RPMI8226 (cell line): ENCODE measurements at regions not wholly inside any gene's neighbourhood (a gene's known extent, or its start where the extent isn't known, plus 50 kb on each side); places are given as distances from the start of the nearest gene placed in this dataset.
"Not testable (repeated sequence)": the region's sequence is repeated elsewhere in the genome, so short reads cannot be mapped to it uniquely, and the experiment has no call there.

Experiments used
- DNase-seq: peaks from one replicate; pipeline ENCODE4 v3.0.0-alpha.2; 2015

DNA sequence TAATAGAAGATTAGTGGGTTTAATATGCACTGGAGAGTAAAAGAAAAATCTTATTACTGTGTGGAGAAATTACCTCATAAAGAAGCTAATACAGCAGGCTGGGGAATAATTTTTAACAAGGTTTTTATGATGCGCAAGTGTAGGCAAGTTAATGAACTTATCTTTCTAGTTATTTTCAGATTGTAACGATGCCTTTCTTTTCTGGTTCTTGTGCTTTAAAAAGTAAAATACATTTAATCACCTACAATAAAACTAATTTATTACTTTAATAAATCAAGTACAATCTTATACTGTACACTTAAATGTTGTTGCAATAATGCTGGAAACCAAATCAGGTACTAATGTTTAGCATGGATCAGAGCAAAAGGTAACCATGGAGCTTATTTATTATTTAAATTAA, 266.6 kb downstream of the ZIC1 start:
- DNase-seq, result no peak

GRCh38 chr3:147680837-147681483, 271.8 kb downstream of the ZIC1 start:
- DNase-seq, result no peak

DNA sequence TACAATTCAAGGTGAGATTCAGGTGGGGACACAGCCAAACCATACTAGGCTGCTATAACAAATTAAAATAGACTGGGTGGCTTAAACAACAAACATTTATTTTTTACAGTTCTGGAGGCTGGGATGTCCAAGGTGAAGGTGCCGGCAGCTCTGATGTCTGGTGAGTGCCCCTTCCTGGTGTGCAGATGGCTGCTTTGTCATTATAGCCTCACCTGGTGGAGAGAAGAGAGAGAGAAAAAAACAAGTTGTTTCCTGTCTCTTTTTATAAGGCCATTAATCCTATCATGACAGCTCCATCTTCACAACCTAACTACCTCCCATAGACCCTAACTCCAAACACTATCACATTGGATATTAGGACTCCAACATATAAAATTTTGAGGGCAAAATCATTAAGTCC, 279.7 kb downstream of the ZIC1 start:
- DNase-seq, result no peak

DNA sequence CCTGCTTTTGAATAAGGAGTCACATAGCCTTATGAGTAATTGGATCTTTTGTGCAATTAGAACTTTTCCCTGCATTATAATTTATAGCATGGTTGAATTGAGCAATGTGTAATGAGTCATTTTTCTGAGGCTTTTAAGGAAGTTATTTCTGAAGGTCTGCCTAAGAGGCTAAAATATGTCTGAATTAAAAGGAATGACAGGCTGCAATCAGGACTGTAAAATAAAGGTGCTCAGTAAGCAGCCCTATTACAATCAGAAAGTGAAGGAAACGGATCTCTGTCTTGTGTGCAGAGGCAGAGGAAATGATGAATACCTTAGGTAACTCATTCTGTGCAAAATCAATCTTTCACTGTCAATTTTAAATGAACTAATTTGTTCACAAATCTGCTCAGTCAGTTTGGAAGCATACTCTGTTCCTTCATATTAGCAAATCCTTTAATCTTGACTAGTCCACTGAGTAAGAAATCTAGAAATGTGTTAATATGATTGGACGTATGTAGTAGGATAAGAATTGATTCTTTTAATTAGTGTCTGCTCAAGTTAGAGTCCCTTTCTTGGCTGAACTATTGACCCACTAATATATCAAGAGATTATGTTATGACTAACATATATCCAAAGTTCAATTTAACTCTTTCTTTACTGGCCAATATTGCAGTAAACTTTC, 290.1 kb downstream of the ZIC1 start:
- DNase-seq, result no peak

- DNase-seq, result no peak
Observed at GRCh38 chr3:147701195-147701594, 292.0 kb downstream of the ZIC1 start.

- no peak for DNase-seq
Observed at GRCh38 chr3:147702509-147702908, 293.3 kb downstream of the ZIC1 start.

DNA sequence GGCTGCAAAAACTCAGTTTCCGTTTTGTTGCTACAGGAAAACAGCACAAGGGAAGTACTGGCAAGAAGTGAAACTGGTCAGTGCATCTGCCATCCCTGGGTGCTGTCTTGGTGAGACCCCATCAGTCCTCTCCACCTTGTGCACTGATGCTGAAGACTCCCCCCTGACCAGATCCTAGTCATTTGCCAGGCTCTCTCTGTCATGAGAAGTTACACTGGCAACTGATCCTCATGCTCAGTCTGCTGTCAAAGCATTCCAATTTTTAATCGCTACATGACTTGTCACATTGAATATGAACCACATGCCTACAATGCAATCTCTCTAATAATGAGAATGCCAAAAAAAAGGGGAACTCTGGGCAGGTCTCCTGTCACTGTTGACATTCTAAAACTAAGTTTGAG, 296.5 kb downstream of the ZIC1 start:
- DNase-seq, result no peak

DNA sequence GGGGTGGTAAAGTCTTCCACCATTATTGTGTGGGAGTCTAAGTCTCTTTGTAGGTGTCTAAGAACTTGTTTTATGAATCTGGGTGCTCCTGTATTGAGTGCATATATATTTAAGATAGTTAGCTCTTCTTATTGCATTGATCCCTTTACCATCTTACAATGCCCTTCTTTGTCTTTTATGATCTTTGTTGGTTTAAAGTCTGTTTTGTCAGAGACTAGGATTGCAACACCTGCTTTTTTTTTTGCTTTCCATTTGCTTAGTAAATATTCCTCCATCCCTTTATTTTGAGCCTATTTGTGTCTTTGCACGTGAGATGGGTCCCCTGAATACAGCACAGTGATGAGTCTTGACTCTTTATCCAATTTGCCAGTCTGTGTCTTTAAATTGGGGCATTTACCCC, 301.6 kb downstream of the ZIC1 start:
- DNase-seq, result not testable (repeated sequence)

DNA sequence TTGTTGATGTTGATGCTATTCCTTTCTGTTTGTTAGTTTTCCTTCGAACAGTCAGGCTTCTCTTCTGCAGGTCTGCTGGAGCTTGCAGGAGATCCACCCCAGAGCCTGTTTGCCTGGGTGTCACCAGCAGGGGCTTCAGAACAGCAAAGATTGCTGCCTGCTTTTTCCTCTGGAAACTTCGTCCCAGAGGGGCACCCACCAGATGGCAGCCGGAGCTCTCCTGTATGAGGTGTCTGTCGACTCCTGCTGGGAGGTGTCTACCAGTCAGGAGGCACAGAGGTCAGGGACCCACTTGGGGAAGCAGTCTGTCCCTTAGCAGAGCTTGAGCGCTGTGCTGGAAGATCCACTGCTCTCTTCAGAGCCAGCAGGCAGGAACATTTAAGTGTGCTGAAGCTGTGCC, 303.2 kb downstream of the ZIC1 start:
- no peak for DNase-seq

DNA sequence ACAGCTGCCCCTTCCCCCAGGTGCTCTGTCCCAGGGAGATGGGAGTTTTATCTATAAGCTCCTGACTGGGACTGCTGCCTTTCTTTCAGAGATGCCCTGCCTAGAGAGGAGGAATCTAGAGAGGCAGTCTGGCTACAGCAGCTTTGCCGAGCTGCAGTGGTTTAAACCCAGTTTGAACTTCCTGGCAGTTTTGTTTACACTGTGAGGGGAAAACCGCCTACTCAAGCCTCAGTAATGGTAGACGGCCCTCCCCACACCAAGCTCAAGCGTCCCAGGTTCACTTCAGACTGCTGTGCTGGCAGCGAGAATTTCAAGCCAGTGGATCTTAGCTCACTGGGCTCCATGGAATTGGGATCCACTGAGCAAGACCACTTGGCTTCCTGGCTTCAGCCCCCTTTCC, 303.6 kb downstream of the ZIC1 start:
- not testable (repeated sequence) for DNase-seq

DNA sequence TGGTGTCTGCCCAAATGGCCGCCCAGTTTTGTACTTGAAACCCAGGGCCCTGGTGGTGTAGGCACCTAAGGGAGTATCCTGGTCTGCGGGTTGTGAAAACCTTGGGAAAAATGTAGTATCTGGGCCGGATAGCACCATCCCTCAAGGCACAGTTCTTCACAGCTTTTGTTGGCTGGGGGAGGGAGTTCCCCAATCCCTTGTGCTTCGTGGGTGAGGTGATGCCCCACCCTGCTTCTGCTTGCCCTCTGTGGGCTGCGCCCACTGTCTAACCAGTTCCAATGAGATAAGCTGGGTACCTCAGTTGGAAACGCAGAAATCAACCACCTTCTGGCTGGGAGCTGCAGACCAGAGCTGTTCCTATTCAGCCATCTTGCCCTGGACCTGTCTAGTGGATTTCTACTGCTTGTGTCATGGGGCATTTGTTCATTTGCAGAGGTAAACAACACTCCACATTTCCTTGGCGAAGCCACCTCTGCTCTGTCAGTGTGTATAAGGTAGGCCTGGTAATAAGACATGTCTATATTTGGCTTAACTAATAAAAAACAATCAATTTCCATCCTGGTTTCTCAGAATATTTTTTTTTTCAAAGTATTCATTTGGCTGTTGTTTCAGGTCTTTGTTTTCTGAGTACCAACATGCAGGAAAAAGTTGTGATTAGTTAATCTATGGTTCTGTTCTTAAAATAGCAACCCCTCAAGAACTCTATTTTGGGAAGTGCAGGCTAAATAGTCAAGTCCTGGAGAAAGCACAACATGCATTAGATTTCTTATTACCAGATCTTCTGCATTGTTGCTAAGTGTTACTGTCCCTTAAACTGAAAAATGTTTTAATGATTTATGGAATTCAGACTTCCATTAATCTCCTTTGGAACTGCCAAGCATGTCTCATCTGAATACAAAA, 304.3 kb downstream of the ZIC1 start:
- DNase-seq, result no peak

DNA sequence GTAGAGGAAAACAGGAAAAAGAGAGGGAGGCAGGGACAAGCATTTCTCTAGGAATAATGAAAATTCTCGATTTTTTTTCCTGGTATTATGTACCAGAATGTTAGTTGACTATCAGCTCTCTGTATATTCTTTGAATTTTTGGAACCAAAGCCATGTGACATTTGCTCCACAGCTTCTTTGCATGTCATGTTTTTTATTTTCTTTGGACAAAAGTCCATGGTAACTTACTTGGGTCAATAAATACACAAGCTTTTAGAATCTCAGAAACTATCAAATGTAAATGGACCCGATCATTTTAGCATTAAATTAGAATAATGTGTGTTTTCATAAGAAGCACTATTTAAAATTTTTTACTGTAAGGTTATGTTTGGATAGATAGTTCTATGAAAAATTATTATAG, 320.5 kb downstream of the ZIC1 start:
- no peak for DNase-seq

DNA sequence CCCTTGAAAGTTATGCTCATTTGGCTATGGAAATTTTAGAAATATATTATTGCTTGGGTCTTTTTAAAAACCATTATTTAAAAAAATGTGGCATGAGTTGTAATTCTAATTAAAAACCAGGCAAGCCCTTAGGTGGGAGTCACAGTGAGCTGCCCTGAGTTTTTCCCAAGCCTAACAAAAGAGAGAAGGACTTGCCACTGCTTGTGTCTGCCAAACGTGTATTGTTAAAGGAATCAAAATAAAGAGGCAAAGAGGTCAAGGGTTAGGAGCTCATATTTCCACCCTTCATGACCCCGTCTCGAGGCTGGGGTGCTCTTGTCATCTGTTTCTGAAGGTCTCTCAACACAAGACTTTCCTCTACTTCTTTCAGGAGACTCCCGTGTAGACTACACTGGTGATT, 321.1 kb downstream of the ZIC1 start:
- DNase-seq, result no peak

DNA sequence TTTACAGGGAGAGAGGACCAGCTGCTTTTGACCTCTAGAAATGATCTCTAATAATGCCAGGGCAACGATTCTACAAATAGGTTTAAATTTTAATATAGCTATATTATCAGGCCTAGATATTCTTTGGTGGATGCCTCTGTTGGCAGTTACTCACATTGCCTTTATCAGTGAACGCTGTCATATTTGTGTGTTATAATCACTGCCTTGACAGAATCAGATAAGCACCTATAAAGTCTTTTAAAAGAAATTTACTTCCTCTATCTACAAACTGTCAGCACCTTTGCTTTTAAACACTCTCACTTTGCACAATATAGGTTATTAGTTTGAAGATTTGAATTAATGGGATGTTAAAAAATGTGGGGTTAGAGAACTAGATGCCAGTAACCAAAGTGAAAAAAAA, 324.1 kb downstream of the ZIC1 start:
- no peak for DNase-seq

- DNase-seq, result no peak
Observed at GRCh38 chr3:147735616-147736015, 326.5 kb downstream of the ZIC1 start.

DNA sequence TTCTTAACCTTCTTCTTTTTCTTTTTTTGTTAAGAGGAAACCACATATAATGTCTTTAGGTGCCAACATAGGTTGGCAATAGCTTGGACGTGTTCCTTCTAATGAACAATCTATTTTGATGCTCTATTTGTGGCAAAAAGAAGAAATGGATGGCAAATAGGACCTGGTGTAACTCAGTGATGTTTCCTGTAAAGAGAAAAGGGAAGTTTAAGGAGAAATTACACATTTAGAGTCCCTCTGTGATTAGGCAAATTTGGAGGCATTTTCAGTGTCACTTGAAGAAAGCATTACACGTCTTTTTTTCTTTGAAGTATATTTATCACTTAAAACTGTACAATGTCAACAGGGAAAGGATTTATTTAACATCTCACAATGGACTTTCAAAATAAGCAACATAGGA, 327.1 kb downstream of the ZIC1 start:
- no peak for DNase-seq

DNA sequence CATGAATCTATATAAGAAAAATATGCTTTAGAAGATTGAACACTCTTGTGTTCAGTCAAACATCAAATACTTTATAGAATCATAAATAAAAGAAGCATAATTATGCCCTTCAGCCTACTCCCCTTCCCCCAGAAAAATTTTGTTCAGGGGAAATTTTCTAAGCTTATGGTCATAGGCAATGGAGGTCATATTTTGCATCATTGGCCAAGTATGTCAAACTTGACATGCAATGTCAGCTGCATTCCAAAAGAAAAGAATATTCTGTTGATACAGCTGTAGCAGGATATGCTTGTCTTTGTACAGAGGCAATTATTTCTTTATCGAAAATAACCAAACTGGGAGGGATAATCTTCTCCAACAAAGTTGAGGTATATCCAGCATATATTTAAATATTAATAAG, 328.2 kb downstream of the ZIC1 start:
- DNase-seq, result no peak

DNA sequence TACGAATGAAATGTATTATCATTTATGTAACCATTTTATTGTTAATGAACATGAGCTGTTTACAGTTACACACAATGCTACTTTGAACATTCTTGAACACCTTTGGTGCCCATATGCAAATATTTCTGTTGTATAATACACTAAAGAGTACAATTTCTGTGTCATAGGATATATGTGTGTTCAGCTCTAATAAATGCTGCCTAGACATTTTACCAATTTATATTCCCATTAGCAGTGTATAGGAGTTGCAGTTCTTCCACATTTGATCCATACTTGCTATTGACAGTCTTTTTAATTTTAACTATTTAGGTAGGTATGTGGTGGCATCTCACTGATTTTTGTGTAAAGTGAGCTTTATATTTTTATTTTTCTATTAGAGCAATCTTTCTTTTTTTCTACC, 331.8 kb downstream of the ZIC1 start:
- DNase-seq, result no peak

- no peak for DNase-seq
Observed at GRCh38 chr3:147744967-147745366, 335.8 kb downstream of the ZIC1 start.

DNA sequence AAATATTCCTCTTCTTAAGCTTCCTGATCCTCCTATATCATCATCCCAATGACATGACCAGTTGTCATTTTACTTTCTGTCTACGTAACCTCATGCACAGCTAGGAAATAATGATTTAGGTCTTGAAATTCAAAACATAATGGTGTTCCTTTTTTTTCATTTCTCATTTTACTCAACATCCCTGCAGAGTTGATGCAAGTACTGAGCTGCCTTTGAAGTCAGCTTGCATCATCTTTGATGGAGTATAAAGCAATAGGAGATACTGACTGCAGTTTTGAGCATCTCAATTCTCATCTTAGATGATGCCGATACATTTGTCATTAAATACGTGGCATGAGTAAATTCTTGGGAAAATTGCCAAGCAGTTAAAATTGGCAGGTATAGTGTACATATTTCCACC, 346.1 kb downstream of the ZIC1 start:
- no peak for DNase-seq

- no peak for DNase-seq
Observed at GRCh38 chr3:147756476-147756875, 347.3 kb downstream of the ZIC1 start.

GRCh38 chr3:147757866-147758265, 348.7 kb downstream of the ZIC1 start:
- DNase-seq, result no peak

DNA sequence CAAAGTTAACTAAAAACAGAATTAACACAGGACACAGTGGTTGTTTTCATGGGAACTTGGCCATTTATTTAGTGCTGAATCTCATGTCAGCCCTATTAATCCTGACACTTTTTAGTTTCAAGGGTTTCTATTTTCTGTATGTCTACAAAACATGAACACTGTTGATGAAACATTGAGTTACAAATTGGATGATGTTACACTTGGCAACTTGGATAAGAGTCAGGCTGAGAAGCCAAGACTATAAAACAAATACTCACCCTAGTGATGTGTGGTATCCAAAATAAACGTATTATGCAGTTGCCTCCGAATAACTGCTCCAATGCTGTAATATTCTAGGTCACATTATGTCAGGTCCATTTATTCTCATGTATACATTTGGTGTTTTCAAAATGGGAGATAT, 349.6 kb downstream of the ZIC1 start:
- DNase-seq, result no peak

- no peak for DNase-seq
Observed at GRCh38 chr3:147760085-147760484, 350.9 kb downstream of the ZIC1 start.
